H1 (cell line): ENCODE measurements at regions not wholly inside any gene's neighbourhood (a gene's known extent, or its start where the extent isn't known, plus 50 kb on each side); places are given as distances from the start of the nearest gene placed in this dataset.

Experiments
- CTCF ChIA-PET: fragments of 300-600 bp; sonication (Branson Sonifier 250); formaldehyde crosslinking; loops from one replicate; lab custom pipeline; 2021; ENCODE audit not compliant: partially characterized antibody; lab: Charles Lee
- POLR2A ChIA-PET: fragments of 300-600 bp; sonication (Branson Sonifier 250); formaldehyde crosslinking; loops from one replicate; lab custom pipeline; 2021; ENCODE audit warnings: inconsistent platforms; ENCODE audit not compliant: partially characterized antibody; lab: Charles Lee
- DNase-seq, 2 experiments: peaks; one replicate each; pipeline versions ENCODE4 v3.0.0 to v3.0.0-alpha.2; 2010 to 2022; ENCODE audit warnings: low spot score in 2 of 2, low read depth in 1 of 2, mixed read lengths in 1 of 2
- FAIRE-seq: peaks from 2 replicates; lab custom pipeline; 2011; peaks lifted over from hg19 to GRCh38; lab: Jason Lieb, UNC
- H2AFZ ChIP-seq: 2 replicates; pipeline ENCODE4 v1.8.1; 2012; ENCODE audit warnings: low read length, inconsistent platforms
- H2AK5ac ChIP-seq: 2 replicates; pipeline ENCODE4 v1.6.1; 2013; ENCODE audit warnings: low read depth, low read length
- H2BK120ac ChIP-seq: replicated peaks from 2 replicates; pipeline ENCODE3; 2013; ENCODE audit warnings: low read depth, low read length, inconsistent platforms
- H2BK12ac ChIP-seq: 2 replicates; pipeline ENCODE4 v1.6.1; 2013; ENCODE audit warnings: low read depth, low read length
- H2BK15ac ChIP-seq: 2 replicates; pipeline ENCODE4 v1.6.1; 2013; ENCODE audit warnings: low read length
- H2BK20ac ChIP-seq: 2 replicates; pipeline ENCODE4 v1.6.1; 2013; ENCODE audit warnings: low read length
- H2BK5ac ChIP-seq: 2 replicates; pipeline ENCODE4 v1.6.1; 2013; ENCODE audit warnings: low read depth, low read length
- H3K14ac ChIP-seq: 2 replicates; pipeline ENCODE4 v1.6.1; 2013; ENCODE audit warnings: inconsistent platforms; ENCODE audit not compliant: insufficient read length
- H3K18ac ChIP-seq: 2 replicates; pipeline ENCODE4 v1.6.1; 2013; ENCODE audit warnings: low read length; ENCODE audit errors: extremely low read depth
- H3K23ac ChIP-seq: 2 replicates; pipeline ENCODE4 v1.6.1; 2013; ENCODE audit warnings: inconsistent platforms; ENCODE audit not compliant: insufficient read length
- H3K23me2 ChIP-seq: 2 replicates; pipeline ENCODE4 v1.6.1; 2013; ENCODE audit warnings: low read depth, low read length
- H3K27ac ChIP-seq: 2 replicates; pipeline ENCODE4 v1.6.1; 2011; ENCODE audit warnings: low read depth, low read length, inconsistent platforms
- H3K27me3 ChIP-seq, 4 experiments: replicated peaks in 1 of 4; 1 replicate in 1 of 4; 2 replicates in 3 of 4; pipeline versions ENCODE4 v1.6.1 to v1.8.1; 2011 to 2013; ENCODE audit warnings: low read length in 3 of 4, mild to moderate bottlenecking in 3 of 4, inconsistent platforms in 2 of 4, mixed read lengths in 2 of 4, moderate library complexity in 1 of 4; ENCODE audit not compliant: control insufficient read depth in 3 of 4, insufficient read depth in 3 of 4; ENCODE audit errors: extremely low read depth in 1 of 4
- H3K36me3 ChIP-seq, 4 experiments: 2 replicates each; pipeline versions ENCODE4 v1.6.1 to v1.8.1; 2011 to 2013; ENCODE audit warnings: mild to moderate bottlenecking in 4 of 4, low read length in 3 of 4, moderate library complexity in 2 of 4, control low read depth in 1 of 4, inconsistent platforms in 1 of 4; ENCODE audit not compliant: insufficient read depth in 4 of 4, control insufficient read depth in 2 of 4
- H3K4ac ChIP-seq: replicated peaks from 2 replicates; pipeline ENCODE3; 2013; ENCODE audit warnings: low read length, low read depth, mixed read lengths, inconsistent platforms; ENCODE audit not compliant: insufficient read length
- H3K4me1 ChIP-seq, 4 experiments: replicated peaks in 1 of 4; 1 replicate in 1 of 4; 2 replicates in 3 of 4; pipeline versions ENCODE4 v1.6.1 to v1.8.1; 2011 to 2013; ENCODE audit warnings: low read length in 3 of 4, inconsistent platforms in 2 of 4, mixed read lengths in 1 of 4; ENCODE audit not compliant: insufficient read depth in 4 of 4, control insufficient read depth in 3 of 4
- H3K4me2 ChIP-seq, 2 experiments: 2 replicates each; pipeline versions ENCODE4 v1.6.1 to v1.8.1; 2011 to 2013; ENCODE audit warnings: low read depth in 2 of 2, low read length in 2 of 2, control low read depth in 1 of 2, inconsistent platforms in 1 of 2, mild to moderate bottlenecking in 1 of 2; ENCODE audit not compliant: insufficient read depth in 1 of 2
- H3K4me3 ChIP-seq, 4 experiments: fragments of 200-600, 300-600 bp in 1 of 4; sonication (generic), shearing (Covaris generic), sonication (Bioruptor Twin) in 1 of 4; 2 replicates each; pipeline versions ENCODE4 v1.5.1 to v1.8.1; 2011 to 2016; ENCODE audit warnings: low read length in 4 of 4, low read depth in 3 of 4, control low read depth in 2 of 4, inconsistent platforms in 2 of 4, mild to moderate bottlenecking in 2 of 4, mixed read lengths in 1 of 4, moderate library complexity in 1 of 4; ENCODE audit not compliant: insufficient read depth in 2 of 4; ENCODE audit errors: extremely low read depth in 1 of 4
- H3K56ac ChIP-seq: replicated peaks from 2 replicates; pipeline ENCODE3; 2013; ENCODE audit warnings: low read depth, mild to moderate bottlenecking, mixed read lengths, low read length, inconsistent platforms; ENCODE audit not compliant: insufficient read length
- H3K79me1 ChIP-seq: 2 replicates; pipeline ENCODE4 v1.6.1; 2013; ENCODE audit warnings: low read depth, low read length, control low read depth
- H3K79me2 ChIP-seq, 2 experiments: 2 replicates each; pipeline versions ENCODE4 v1.6.1 to v1.8.1; 2012 to 2013; ENCODE audit warnings: low read length in 2 of 2, mild to moderate bottlenecking in 2 of 2, inconsistent platforms in 1 of 2; ENCODE audit not compliant: insufficient read depth in 2 of 2, control insufficient read depth in 1 of 2
- H3K9ac ChIP-seq, 4 experiments: replicated peaks in 1 of 4; 1 replicate in 1 of 4; 2 replicates in 3 of 4; pipeline versions ENCODE4 v1.6.1 to v1.8.1; 2011 to 2013; ENCODE audit warnings: low read depth in 3 of 4, low read length in 3 of 4, control low read depth in 2 of 4, mild to moderate bottlenecking in 2 of 4, moderate library complexity in 2 of 4, inconsistent platforms in 1 of 4; ENCODE audit errors: extremely low read depth in 1 of 4
- H3K9me3 ChIP-seq, 2 experiments: 2 replicates each; pipeline versions ENCODE4 v1.6.1 to v1.8.1; 2012 to 2013; ENCODE audit warnings: mild to moderate bottlenecking in 2 of 2, moderate library complexity in 2 of 2, control low read depth in 1 of 2, inconsistent platforms in 1 of 2, low read depth in 1 of 2, low read length in 1 of 2, mixed read lengths in 1 of 2; ENCODE audit not compliant: insufficient read depth in 2 of 2
- H4K20me1 ChIP-seq, 2 experiments: replicated peaks in 1 of 2; 2 replicates each; pipeline versions ENCODE3 to v1.8.1; 2011 to 2013; ENCODE audit warnings: inconsistent platforms in 2 of 2, low read length in 2 of 2, mild to moderate bottlenecking in 1 of 2; ENCODE audit not compliant: insufficient read depth in 2 of 2, control insufficient read depth in 1 of 2
- H4K5ac ChIP-seq: 2 replicates; pipeline ENCODE4 v1.6.1; 2013; ENCODE audit warnings: low read length, low read depth, mixed read lengths, inconsistent platforms; ENCODE audit not compliant: insufficient read length
- H4K8ac ChIP-seq: 2 replicates; pipeline ENCODE4 v1.8.0; 2013; ENCODE audit warnings: mild to moderate bottlenecking, moderate library complexity, low read length, inconsistent platforms; ENCODE audit not compliant: insufficient read depth; ENCODE audit errors: extremely low read depth
- H4K91ac ChIP-seq: replicated peaks from 2 replicates; pipeline ENCODE3; 2013; ENCODE audit warnings: low read length, mixed read lengths, inconsistent platforms; ENCODE audit not compliant: insufficient read length
- BACH1 ChIP-seq: IDR thresholded peaks from 2 replicates; pipeline ENCODE4 v1.6.1; 2012; ENCODE audit warnings: low read length, improper control_type of control experiment
- RBBP5 ChIP-seq: IDR thresholded peaks from 2 replicates; pipeline ENCODE4 v1.7.1; 2012; ENCODE audit warnings: low read depth, mild to moderate bottlenecking, inconsistent platforms, low read length, moderate library complexity, borderline replicate concordance
- RNF2 ChIP-seq: fragments of 200-900, 300-1000 bp; sonication (generic); IDR thresholded peaks from 2 replicates; pipeline ENCODE4 v1.7.1; 2016; ENCODE audit warnings: borderline replicate concordance, low read depth, mild to moderate bottlenecking, antibody characterized with exemption, low read length; ENCODE audit not compliant: poor library complexity, severe bottlenecking; ENCODE audit errors: missing control alignments
- RXRA ChIP-seq: IDR thresholded peaks from 2 replicates; pipeline ENCODE4 v1.6.1; 2011; ENCODE audit warnings: low read depth, mild to moderate bottlenecking, low read length, moderate library complexity; ENCODE audit not compliant: insufficient read depth
- SIN3A ChIP-seq, 2 experiments: IDR thresholded peaks in 1 of 2; conservative IDR thresholded peaks in 1 of 2; 2 replicates each; pipeline ENCODE4 v1.6.1; 2011 to 2012; ENCODE audit warnings: low read length in 2 of 2, improper control_type of control experiment in 1 of 2, low read depth in 1 of 2, mild to moderate bottlenecking in 1 of 2
- SUZ12 ChIP-seq: fragments of 200-600 bp; sonication (generic); IDR thresholded peaks from 2 replicates; pipeline ENCODE4 v1.6.1; 2012; ENCODE audit warnings: mild to moderate bottlenecking, inconsistent platforms, low read length, moderate library complexity, mixed read lengths
- WGBS, 2 experiments: shearing (Covaris generic) in 1 of 2; methylation state at CpG; one replicate each; pipeline versions ENCODE4 v1.1.6 to v1.1.7; 2013 to 2015; ENCODE audit warnings: low lambda C conversion rate in 2 of 2, mixed read lengths in 2 of 2, inconsistent platforms in 1 of 2, low coverage in 1 of 2, missing lambda C conversion rate in 1 of 2; ENCODE audit not compliant: insufficient replicate concordance in 2 of 2, insufficient coverage in 1 of 2, insufficient read length in 1 of 2; ENCODE audit errors: extremely low coverage in 1 of 2, missing lambda C conversion rate in 1 of 2; 5-methylcytosine and 5-hydroxymethylcytosine counted together
- TF ChIP-seq, protein P1 (sequence below): IDR thresholded peaks from 2 replicates; pipeline ENCODE4 v1.6.1; 2011; ENCODE audit warnings: low read depth, mild to moderate bottlenecking, low read length; ENCODE audit not compliant: insufficient read depth

DNA sequence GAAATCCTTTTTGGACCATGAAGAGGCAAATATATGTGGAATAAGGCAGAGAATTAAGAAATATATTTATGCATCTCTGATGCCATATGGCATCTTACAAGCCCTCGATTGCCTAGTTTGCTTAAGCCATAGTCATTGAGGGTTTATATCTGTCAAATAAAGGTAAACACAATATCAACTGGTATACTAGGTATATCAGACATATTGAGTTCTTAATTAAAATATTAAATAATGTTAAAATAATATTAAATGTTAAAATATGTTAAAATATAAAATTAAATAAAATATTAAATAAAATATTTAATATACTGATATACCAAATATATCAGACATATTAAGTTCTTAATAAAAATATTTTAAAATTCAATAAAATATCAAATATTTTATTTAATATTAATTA lies 567.4 kb upstream of the PTCHD4 start:
- no peak overlapping the region for H3K23ac ChIP-seq
- H3K56ac ChIP-seq = no peak overlapping the region
- H3K4me3 ChIP-seq = no peak overlapping the region
- ChIA-PET CTCF (no interaction called here), POLR2A (no interaction called here)
- H4K8ac ChIP-seq = no peak overlapping the region
- H3K9ac ChIP-seq = no peak overlapping the region
- no peak overlapping the region for H2BK120ac ChIP-seq
- WGBS, 2 experiments = 89% methylated on average over 1 of the region's 1 CpG; no CpG with 5 or more reads in 1 of the 2 experiments
- H3K18ac ChIP-seq = no peak overlapping the region
- no peak overlapping the region for H2BK15ac ChIP-seq
- H3K14ac ChIP-seq = no peak overlapping the region
- no peak overlapping the region for H2BK5ac ChIP-seq
- no peaks in the 10 kb centered on the region for H3K23me2 ChIP-seq
- no peak for TF ChIP-seq SIN3A (conservative IDR thresholded peaks at IDR 0.05 in 1 of 2, IDR thresholded peaks at IDR 0.05 in 1 of 2; ENCODE audit: low read depth in 1 of 2, low read length in 2 of 2)
- TF ChIP-seq SUZ12 = no peak
- TF ChIP-seq, protein P1, sequence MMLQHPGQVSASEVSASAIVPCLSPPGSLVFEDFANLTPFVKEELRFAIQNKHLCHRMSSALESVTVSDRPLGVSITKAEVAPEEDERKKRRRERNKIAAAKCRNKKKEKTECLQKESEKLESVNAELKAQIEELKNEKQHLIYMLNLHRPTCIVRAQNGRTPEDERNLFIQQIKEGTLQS = no peak
- no peak for TF ChIP-seq RNF2
- TF ChIP-seq BACH1 = no peak
- TF ChIP-seq RBBP5 = no peak
- TF ChIP-seq RXRA = no peak
- H2BK12ac ChIP-seq = no peak overlapping the region
- no peak overlapping the region for H4K91ac ChIP-seq
- no peaks in the 10 kb centered on the region for H3K79me2 ChIP-seq
- no peaks in the 10 kb centered on the region for H3K9me3 ChIP-seq
- no peaks in the 10 kb centered on the region for H3K27me3 ChIP-seq
- DNase-seq (no peak), FAIRE-seq (no peak)
- H3K4ac ChIP-seq = no peak overlapping the region
- no peaks in the 10 kb centered on the region for H4K20me1 ChIP-seq
- H4K5ac ChIP-seq = no peak overlapping the region
- no peak overlapping the region for H2BK20ac ChIP-seq
- no peaks in the 10 kb centered on the region for H3K36me3 ChIP-seq
- H3K4me2 ChIP-seq = no peak overlapping the region
- no peak overlapping the region for H2AK5ac ChIP-seq
- no peak overlapping the region for H3K27ac ChIP-seq
- no peaks in the 10 kb centered on the region for H3K4me1 ChIP-seq
- H2AFZ ChIP-seq = no peak overlapping the region
- H3K79me1 ChIP-seq = no peaks in the 10 kb centered on the region
